K562 (cell line): ENCODE measurements at regions not wholly inside any gene's neighbourhood (a gene's known extent, or its start where the extent isn't known, plus 50 kb on each side); places are given as distances from the start of the nearest gene placed in this dataset.

Experiments
- ATAC-seq: fragments of 200-7000 bp; cut with Tn5 transposase; 3 replicates; pipeline ENCODE4 v1.9.1; 2020; ENCODE audit warnings: moderate library complexity
- BruUV-seq: library from RNA; stranded (reverse); fragments of 400-500 nt; replicated peaks from 2 replicates; lab custom pipeline; 2021; lab: Mats Ljungman, UMichigan
- CTCF ChIA-PET: fragments of 300-600 bp; formaldehyde crosslinking; extraction: SDS; loops from one replicate; lab custom pipeline; 2021; ENCODE audit warnings: low intra/inter-chr PET ratio; lab: Yijun Ruan, JAX
- POLR2A ChIA-PET: fragments of 300-600, 350-650 bp; sonication (Branson Sonifier 250); formaldehyde crosslinking; extraction: SDS; loops from one replicate; lab custom pipeline; 2021; ENCODE audit warnings: antibody characterized with exemption, inconsistent platforms; lab: Yijun Ruan, JAX
- DNase-seq, 4 experiments: peaks; one replicate each; pipeline versions ENCODE4 v3.0.0 to v3.0.0-alpha.2; 2011 to 2018; ENCODE audit warnings: low spot score in 3 of 4, mixed read lengths in 3 of 4; ENCODE audit errors: extremely low read depth in 1 of 4
- FAIRE-seq: peaks from 2 replicates; lab custom pipeline; 2011; peaks lifted over from hg19 to GRCh38; lab: Jason Lieb, UNC
- H2AFZ ChIP-seq: 2 replicates; pipeline ENCODE4 v1.6.0; 2011; ENCODE audit warnings: low read depth, low read length, control low read depth, inconsistent platforms
- H3K27ac ChIP-seq: fragments of 200-600 bp; 3 replicates; pipeline ENCODE4 v1.8.0; 2011; ENCODE audit warnings: low read depth, mild to moderate bottlenecking, control low read depth, inconsistent platforms, low read length, moderate library complexity, mixed read lengths; ENCODE audit errors: extremely low read depth
- H3K27me3 ChIP-seq, 2 experiments: fragments of 300-600 bp in 1 of 2; 2 replicates in 1 of 2; 3 replicates in 1 of 2; pipeline versions ENCODE4 v1.6.0 to v1.8.0; 2011; ENCODE audit warnings: inconsistent platforms in 2 of 2, low read length in 2 of 2, mild to moderate bottlenecking in 1 of 2, mixed read lengths in 1 of 2, moderate library complexity in 1 of 2; ENCODE audit not compliant: control insufficient read depth in 2 of 2, insufficient read depth in 2 of 2
- H3K36me3 ChIP-seq: fragments of 300-600 bp; 3 replicates; pipeline ENCODE4 v1.8.0; 2011; ENCODE audit warnings: mild to moderate bottlenecking, low read length, inconsistent platforms; ENCODE audit not compliant: control insufficient read depth, insufficient read depth
- H3K4me1 ChIP-seq, 2 experiments: fragments of 200-600 bp in 1 of 2; replicated peaks in 1 of 2; 2 replicates in 1 of 2; 3 replicates in 1 of 2; pipeline versions ENCODE4 v1.5.1 to v1.8.0; 2011; ENCODE audit warnings: inconsistent platforms in 2 of 2, low read length in 2 of 2, mild to moderate bottlenecking in 1 of 2, mixed read lengths in 1 of 2, moderate library complexity in 1 of 2; ENCODE audit not compliant: control insufficient read depth in 2 of 2, insufficient read depth in 2 of 2
- H3K4me2 ChIP-seq: 2 replicates; pipeline ENCODE4 v1.6.1; 2011; ENCODE audit warnings: low read length, control low read depth, inconsistent platforms, mixed read lengths; ENCODE audit not compliant: insufficient read depth
- H3K4me3 ChIP-seq: fragments of 200-600 bp; sonication (generic), shearing (Covaris generic); 2 replicates; pipeline ENCODE4 v1.5.1; 2016; ENCODE audit warnings: control low read depth, inconsistent platforms
- H3K79me2 ChIP-seq: fragments of 200-600 bp; 3 replicates; pipeline ENCODE4 v1.8.0; 2011; ENCODE audit warnings: low read length, inconsistent platforms; ENCODE audit not compliant: control insufficient read depth, insufficient read depth
- H3K9ac ChIP-seq, 2 experiments: 2 replicates each; pipeline versions ENCODE4 v1.6.0 to v1.6.1; 2011; ENCODE audit warnings: low read depth in 2 of 2, low read length in 2 of 2, control low read depth in 1 of 2, inconsistent platforms in 1 of 2, mild to moderate bottlenecking in 1 of 2, mixed read lengths in 1 of 2; ENCODE audit not compliant: insufficient read depth in 1 of 2
- H3K9me1 ChIP-seq: one replicate; pipeline ENCODE4 v1.6.0; 2011; ENCODE audit warnings: inconsistent platforms, mild to moderate bottlenecking, low read length, moderate library complexity; ENCODE audit not compliant: control insufficient read depth, insufficient read depth
- H3K9me3 ChIP-seq: replicated peaks from 2 replicates; pipeline ENCODE4 v1.5.1; 2011; ENCODE audit warnings: low read depth, low read length, inconsistent platforms; ENCODE audit not compliant: control insufficient read depth, insufficient read depth
- H4K20me1 ChIP-seq: replicated peaks from 2 replicates; pipeline ENCODE4 v1.6.1; 2011; ENCODE audit warnings: low read length, inconsistent platforms, mixed read lengths; ENCODE audit not compliant: control insufficient read depth, insufficient read depth
- CCAR2 ChIP-seq: fragments of 200-400 bp; formaldehyde crosslinking; IDR thresholded peaks from 2 replicates; pipeline ENCODE4 v1.6.1; 2017; ENCODE audit warnings: mild to moderate bottlenecking, low read depth, low read length
- DDX20 ChIP-seq: fragments of 450-650 bp; IDR thresholded peaks from 2 replicates; pipeline ENCODE4 v1.6.1; 2016; ENCODE audit warnings: missing genetic modification characterization, low read depth, mild to moderate bottlenecking, missing compliant biosample characterization, moderate library complexity
- E2F4 ChIP-seq: sonication (generic); formaldehyde crosslinking; IDR thresholded peaks from 2 replicates; pipeline ENCODE4 v1.8.0; 2022; ENCODE audit warnings: mild to moderate bottlenecking, low read depth, missing genetic modification reagents
- EP300 ChIP-seq: IDR thresholded peaks from 2 replicates; pipeline ENCODE4 v1.6.1; 2012; ENCODE audit warnings: low read length, improper control_type of control experiment
- HMG20A ChIP-seq: fragments of 450-650 bp; formaldehyde crosslinking; conservative IDR thresholded peaks from 2 replicates; pipeline ENCODE4 v1.4.0; 2020; ENCODE audit warnings: mild to moderate bottlenecking, mixed read lengths
- MAFK ChIP-seq: IDR thresholded peaks from 2 replicates; pipeline ENCODE4 v1.6.1; 2011; ENCODE audit warnings: low read length, improper control_type of control experiment
- OTX1 ChIP-seq: fragments of 450-650 bp; formaldehyde crosslinking; IDR thresholded peaks from 2 replicates; pipeline ENCODE4 v1.4.0; 2022; ENCODE audit warnings: mild to moderate bottlenecking
- SP1 ChIP-seq: sonication (generic); formaldehyde crosslinking; IDR thresholded peaks from 2 replicates; pipeline ENCODE4 v1.8.1; 2022; ENCODE audit warnings: mild to moderate bottlenecking, missing genetic modification reagents
- SRSF7 ChIP-seq: fragments of 200-400 bp; formaldehyde crosslinking; optimal IDR thresholded peaks from 2 replicates; pipeline ENCODE3; 2017; ENCODE audit warnings: mild to moderate bottlenecking, low read depth, low read length
- ZNF124 ChIP-seq: sonication (generic); formaldehyde crosslinking; IDR thresholded peaks from 2 replicates; pipeline ENCODE4 v1.8.1; 2022; ENCODE audit warnings: missing genetic modification reagents
- ZNF280B ChIP-seq: fragments of 250-450 bp; sonication (Bioruptor Pico); IDR thresholded peaks from 2 replicates; pipeline ENCODE4 v1.5.1; 2021; ENCODE audit warnings: mild to moderate bottlenecking
- ZNF347 ChIP-seq: fragments of 450-650 bp; formaldehyde crosslinking; IDR thresholded peaks from 2 replicates; pipeline ENCODE4 v1.4.0; 2020; ENCODE audit warnings: low read depth, mild to moderate bottlenecking, moderate library complexity
- ZNF395 ChIP-seq: fragments of 200-800 bp; sonication (Bioruptor generic); IDR thresholded peaks from 2 replicates; pipeline ENCODE4 v1.6.1; 2017; ENCODE audit warnings: missing genetic modification characterization, missing compliant biosample characterization
- WGBS: fragments of 100-300 bp; shearing (Covaris generic); methylation state at CpG from one replicate; pipeline ENCODE4 v1.1.6; 2016; ENCODE audit warnings: low coverage, mixed read lengths; ENCODE audit not compliant: insufficient coverage; ENCODE audit errors: missing lambda C conversion rate; 5-methylcytosine and 5-hydroxymethylcytosine counted together
- in situ Hi-C: fragments of 300-500 bp; cut with MboI; formaldehyde crosslinking; loops from 4 replicates; pipeline ENCODE4 v1.15.0; 2018; ENCODE audit warnings: inconsistent platforms, mixed read lengths
- intact Hi-C: fragments of 100-400 bp; cut with micrococcal nuclease; formaldehyde crosslinking; loops from 2 replicates; pipeline ENCODE4 v1.14.2; 2022

- WGBS: 0% methylated on average over 11 of the region's 11 CpGs
- H4K20me1 ChIP-seq: no peaks in the 10 kb centered on the region
- DNase-seq (peak in 1 of 4 experiments; percentile 1), FAIRE-seq (no peak), ATAC-seq (no peak)
- TF ChIP-seq EP300: no peak
- no peak for TF ChIP-seq HMG20A (CRISPR knock-in tag)
- TF ChIP-seq OTX1 (CRISPR knock-in tag): no peak
- no peak for TF ChIP-seq MAFK
- no peak for TF ChIP-seq ZNF347
- no peak for TF ChIP-seq ZNF280B (CRISPR knock-in tag)
- no peak for TF ChIP-seq DDX20 (tag)
- no peak for TF ChIP-seq E2F4 (CRISPR knock-in tag)
- no peak for TF ChIP-seq ZNF395 (CRISPR knock-in tag)
- no peak for TF ChIP-seq SRSF7
- TF ChIP-seq SP1 (CRISPR knock-in tag): no peak
- no peak for TF ChIP-seq ZNF124 (CRISPR knock-in tag)
- TF ChIP-seq CCAR2: no peak
- intact Hi-C loops: no loop called here
- H3K9ac ChIP-seq: no peak overlapping the region
- no peaks in the 10 kb centered on the region for H3K79me2 ChIP-seq
- H3K4me2 ChIP-seq: no peak overlapping the region
- H3K27ac ChIP-seq: no peak overlapping the region
- in situ Hi-C loops: no loop called here
- no peak overlapping the region for H2AFZ ChIP-seq
- no peaks in the 10 kb centered on the region for H3K27me3 ChIP-seq
- no peaks in the 10 kb centered on the region for H3K4me1 ChIP-seq
- no peaks in the 10 kb centered on the region for H3K9me3 ChIP-seq
- POLR2A ChIA-PET: interaction anchor here (2.0 kb wide), 1 partner anchor 25 kb away, joined by 5 read pairs; no protein-coding TSS in a partner anchor
- CTCF ChIA-PET: no interaction called here
- H3K36me3 ChIP-seq: no peaks in the 10 kb centered on the region
- no peak overlapping the region for H3K4me3 ChIP-seq
- no TSS peak for BruUV-seq
- H3K9me1 ChIP-seq: no peaks in the 10 kb centered on the region
Observed at GRCh38 chr9:109843641-109844040, 63.6 kb downstream of the PALM2AKAP2 start.
